Upper lobe of right lung (tissue), 1 donor: ENCODE measurements at regions not wholly inside any gene's neighbourhood (a gene's known extent, or its start where the extent isn't known, plus 50 kb on each side); places are given as distances from the start of the nearest gene placed in this dataset.

ENCODE experiments used
- ATAC-seq: fragments of 200-7000 bp; cut with Tn5 transposase; one replicate; pipeline ENCODE4 v1.9.1; 2020; ENCODE audit warnings: mild to moderate bottlenecking, moderate library complexity
- DNase-seq: peaks from one replicate; pipeline ENCODE4 v3.0.0-alpha.2; 2020
- H3K27ac ChIP-seq: fragments of 200-600 bp; one replicate; pipeline ENCODE4 v1.8.0; 2022
- H3K27me3 ChIP-seq: fragments of 200-600 bp; one replicate; pipeline ENCODE4 v1.8.0; 2022; ENCODE audit warnings: mild to moderate bottlenecking
- H3K36me3 ChIP-seq: fragments of 200-600 bp; one replicate; pipeline ENCODE4 v1.8.0; 2022
- H3K4me1 ChIP-seq: fragments of 200-600 bp; one replicate; pipeline ENCODE4 v1.8.0; 2022
- H3K4me3 ChIP-seq: fragments of 200-600 bp; one replicate; pipeline ENCODE4 v1.8.0; 2022; ENCODE audit warnings: mild to moderate bottlenecking
- H3K9me3 ChIP-seq: fragments of 200-600 bp; one replicate; pipeline ENCODE4 v1.8.0; 2022
- intact Hi-C: fragments of 100-400 bp; cut with DNase I; formaldehyde crosslinking; loops from one replicate; pipeline ENCODE4 v1.11.0; 2022
- TF ChIP-seq, protein P1 (sequence below): fragments of 200-600 bp; IDR thresholded peaks from one replicate; pipeline ENCODE4 v1.8.0; 2022; ENCODE audit warnings: antibody characterized with exemption
- donor health status: DM: no; HTN: yes; CAD: no; lungs with severe emphysema.

DNA sequence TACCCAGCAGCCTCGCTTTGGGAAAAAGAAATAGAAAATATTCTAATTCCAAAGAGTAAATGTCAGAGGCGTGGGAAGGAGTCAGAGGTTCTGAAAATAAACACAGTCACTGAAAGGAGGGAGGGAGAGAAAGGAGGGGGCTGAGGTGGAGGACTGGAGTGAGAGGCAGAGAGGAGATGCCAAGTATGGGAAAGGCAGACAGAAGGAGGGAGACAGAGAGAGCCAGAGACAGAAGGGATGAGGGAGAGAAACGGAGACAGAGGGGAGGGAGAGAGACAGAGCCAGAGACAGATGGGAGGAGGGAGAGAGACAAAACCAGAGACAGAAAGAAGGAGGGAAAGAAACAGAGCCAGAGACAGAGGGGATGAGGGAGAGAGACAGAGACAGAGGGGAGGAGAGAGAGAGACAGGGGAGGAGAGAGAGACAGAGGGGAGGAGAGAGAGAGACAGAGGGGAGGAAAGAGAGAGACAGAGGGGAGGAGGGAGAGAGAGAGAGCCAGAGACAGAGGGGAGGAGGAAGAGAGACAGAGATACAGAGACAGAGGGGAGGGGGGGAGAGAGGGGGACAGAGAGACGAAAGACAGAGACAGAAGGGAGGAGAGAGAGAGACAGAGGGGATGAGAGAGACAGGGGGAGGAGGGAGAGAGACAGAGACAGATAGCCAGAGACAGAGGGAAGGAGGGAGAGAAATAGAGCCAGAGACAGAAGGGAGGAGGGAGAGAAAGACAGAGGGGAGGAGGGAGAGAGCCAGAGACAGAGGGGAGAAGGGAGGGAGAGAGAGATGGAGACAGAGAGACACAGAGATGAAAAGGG lies 525.5 kb downstream of the MATN1 start:
- TF ChIP-seq, protein P1, sequence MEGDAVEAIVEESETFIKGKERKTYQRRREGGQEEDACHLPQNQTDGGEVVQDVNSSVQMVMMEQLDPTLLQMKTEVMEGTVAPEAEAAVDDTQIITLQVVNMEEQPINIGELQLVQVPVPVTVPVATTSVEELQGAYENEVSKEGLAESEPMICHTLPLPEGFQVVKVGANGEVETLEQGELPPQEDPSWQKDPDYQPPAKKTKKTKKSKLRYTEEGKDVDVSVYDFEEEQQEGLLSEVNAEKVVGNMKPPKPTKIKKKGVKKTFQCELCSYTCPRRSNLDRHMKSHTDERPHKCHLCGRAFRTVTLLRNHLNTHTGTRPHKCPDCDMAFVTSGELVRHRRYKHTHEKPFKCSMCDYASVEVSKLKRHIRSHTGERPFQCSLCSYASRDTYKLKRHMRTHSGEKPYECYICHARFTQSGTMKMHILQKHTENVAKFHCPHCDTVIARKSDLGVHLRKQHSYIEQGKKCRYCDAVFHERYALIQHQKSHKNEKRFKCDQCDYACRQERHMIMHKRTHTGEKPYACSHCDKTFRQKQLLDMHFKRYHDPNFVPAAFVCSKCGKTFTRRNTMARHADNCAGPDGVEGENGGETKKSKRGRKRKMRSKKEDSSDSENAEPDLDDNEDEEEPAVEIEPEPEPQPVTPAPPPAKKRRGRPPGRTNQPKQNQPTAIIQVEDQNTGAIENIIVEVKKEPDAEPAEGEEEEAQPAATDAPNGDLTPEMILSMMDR: no peak
- H3K9me3 ChIP-seq: no peaks in the 10 kb centered on the region
- intact Hi-C loops: no loop called here
- DNase-seq (no peak), ATAC-seq (peak; percentile 6)
- no peak overlapping the region for H3K27ac ChIP-seq
- no peaks in the 10 kb centered on the region for H3K27me3 ChIP-seq
- H3K4me1 ChIP-seq: no peaks in the 10 kb centered on the region
- H3K4me3 ChIP-seq: no peak overlapping the region
- H3K36me3 ChIP-seq: no peaks in the 10 kb centered on the region

DNA sequence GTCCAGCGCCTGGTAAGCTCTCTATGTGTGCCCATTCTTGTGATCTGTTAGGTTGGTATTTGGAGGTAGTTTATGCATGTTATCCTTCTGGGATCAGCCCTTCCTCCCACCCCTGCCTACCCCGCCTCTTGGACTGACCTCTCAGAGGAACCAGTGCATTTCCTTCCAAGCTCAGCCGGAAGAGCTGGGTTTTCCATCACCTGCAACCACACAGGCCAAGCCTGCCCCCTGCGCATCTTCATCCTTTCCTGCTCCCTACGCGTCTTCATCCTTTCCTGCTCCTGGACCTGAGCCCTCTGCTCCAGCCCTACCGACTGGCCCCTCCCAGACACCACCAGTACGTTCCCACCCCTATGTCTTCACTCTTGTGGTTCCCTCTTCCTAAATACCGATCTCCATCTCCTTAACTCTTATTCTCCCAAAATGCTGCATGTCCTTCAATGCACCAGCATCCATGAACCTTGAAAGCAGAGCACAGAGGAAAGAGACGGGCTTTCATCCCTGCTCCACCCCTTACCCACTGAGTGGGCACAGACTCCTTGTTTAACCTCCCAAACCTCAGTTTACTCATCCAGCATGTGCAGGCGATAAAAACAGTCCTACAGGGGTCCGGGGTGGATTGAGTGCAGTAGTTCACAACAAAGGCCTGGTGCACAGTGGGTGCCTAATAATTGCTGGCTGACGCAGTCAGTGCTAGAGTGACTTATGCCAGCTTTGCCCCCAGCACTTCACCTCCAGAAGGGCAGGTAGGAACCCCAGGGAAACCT lies 526.3 kb downstream of the MATN1 start:
- Histone ChIP-seq H3K4me1 (no peaks in the 10 kb centered on the region), H3K4me3 (no peak overlapping the region), H3K36me3 (no peaks in the 10 kb centered on the region), H3K9me3 (no peaks in the 10 kb centered on the region), H3K27me3 (no peaks in the 10 kb centered on the region), H3K27ac (no peak overlapping the region)
- intact Hi-C loops: no loop called here
- TF ChIP-seq, protein P1: no peak
- no peak for DNase-seq
- peak; percentile 27 for ATAC-seq

DNA sequence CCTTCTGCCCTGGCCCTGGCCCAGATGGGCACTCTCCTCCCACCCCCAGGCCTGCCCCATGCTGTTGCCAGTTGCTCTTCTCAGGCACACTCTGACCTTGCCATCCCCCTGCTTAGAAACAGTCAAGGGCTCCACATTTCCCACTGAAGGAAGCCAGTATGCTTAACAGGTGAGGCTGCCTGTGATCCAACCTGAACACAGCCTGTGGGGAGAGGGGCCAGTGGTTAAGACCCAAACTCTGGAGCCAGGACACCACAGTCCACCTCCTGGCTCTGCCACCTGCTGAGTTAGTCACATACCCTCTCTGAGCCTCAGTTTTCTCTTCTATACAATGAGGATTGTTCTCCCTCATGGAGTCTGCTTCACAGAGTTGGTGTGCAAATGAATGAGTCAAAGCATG lies 526.9 kb downstream of the MATN1 start:
- Histone ChIP-seq H3K9me3 (no peaks in the 10 kb centered on the region), H3K27me3 (no peaks in the 10 kb centered on the region), H3K4me1 (no peaks in the 10 kb centered on the region), H3K4me3 (no peak overlapping the region), H3K27ac (no peak overlapping the region), H3K36me3 (no peaks in the 10 kb centered on the region)
- no peak for DNase-seq
- TF ChIP-seq, protein P1: no peak
- intact Hi-C loops: no loop called here
- no peak for ATAC-seq

DNA sequence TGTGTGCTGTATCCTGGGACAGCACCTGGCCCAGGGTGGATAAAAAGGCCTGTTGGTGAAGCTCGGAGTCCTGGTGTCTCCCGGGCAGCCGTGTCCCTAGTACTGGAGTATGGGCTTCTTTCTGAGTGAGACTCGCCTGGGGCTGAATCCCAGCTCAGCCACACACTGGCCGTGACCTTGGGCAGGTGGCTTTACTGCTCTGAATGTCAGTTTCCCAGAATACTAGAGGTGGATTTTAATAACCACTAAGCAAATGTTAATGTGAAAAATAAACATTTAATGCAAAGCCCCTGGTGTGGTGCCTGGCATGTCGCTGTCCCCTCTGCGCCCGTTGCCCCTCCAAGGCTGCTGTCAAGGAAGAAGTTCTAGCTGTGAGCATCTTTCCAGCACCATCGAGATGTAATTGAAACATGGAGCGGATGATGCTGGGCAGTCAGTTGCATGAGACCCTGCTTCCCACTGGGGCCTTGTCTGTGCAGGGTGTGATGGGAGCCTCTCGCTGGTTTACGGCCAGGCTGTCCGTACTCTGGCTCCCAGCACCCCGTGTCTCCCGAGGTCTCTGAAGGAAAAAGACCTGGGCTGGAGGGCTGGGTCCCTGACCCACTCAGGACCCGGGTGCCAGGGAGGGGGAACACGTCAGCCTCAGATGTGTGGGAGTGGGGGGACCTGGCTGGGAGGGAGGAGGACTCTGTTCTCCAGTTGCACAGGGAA lies 527.8 kb downstream of the MATN1 start:
- Histone ChIP-seq H3K27ac (no peak overlapping the region), H3K4me1 (peaks cover 2% of the 10 kb centered on the region), H3K36me3 (no peaks in the 10 kb centered on the region), H3K9me3 (no peaks in the 10 kb centered on the region), H3K27me3 (no peaks in the 10 kb centered on the region), H3K4me3 (no peak overlapping the region)
- intact Hi-C loops: no loop called here
- no peak for DNase-seq
- TF ChIP-seq, protein P1: no peak
- ATAC-seq: no peak

DNA sequence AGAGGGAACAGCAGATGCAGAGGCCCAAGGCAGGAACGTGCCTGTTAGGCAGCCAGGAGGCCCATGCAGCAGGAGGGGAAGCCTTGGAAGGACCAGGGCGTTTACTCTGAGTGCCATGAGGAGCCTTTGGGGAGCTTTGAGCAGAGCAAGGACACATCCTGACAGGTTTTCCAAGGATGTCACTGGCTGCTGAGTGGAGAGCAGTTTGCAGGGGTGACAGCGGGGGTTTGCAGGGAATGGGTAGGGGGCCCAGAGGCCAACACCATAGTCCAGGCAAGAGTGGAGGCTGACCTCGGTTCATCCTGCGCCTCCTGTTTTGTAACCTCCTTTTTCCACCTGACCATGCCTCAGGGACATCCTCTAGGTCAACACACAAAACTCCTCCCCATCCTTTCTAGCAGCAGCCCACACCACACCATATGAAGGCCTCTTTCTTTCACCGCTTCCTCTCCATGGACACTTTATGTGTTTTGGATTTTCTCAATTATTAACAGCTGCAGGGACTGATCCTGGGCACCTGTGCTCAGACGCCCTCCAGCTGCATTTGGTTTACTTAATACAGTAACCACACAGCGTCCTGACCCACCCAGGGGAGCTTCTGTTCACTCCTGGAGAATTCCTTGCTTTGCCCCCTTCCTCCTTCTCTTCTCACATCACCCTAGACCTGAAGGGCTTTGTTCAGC lies 528.5 kb downstream of the MATN1 start:
- peaks cover 2% of the 10 kb centered on the region for H3K4me1 ChIP-seq
- no peak overlapping the region for H3K27ac ChIP-seq
- intact Hi-C loops: no loop called here
- H3K27me3 ChIP-seq: no peaks in the 10 kb centered on the region
- TF ChIP-seq, protein P1: no peak
- H3K9me3 ChIP-seq: no peaks in the 10 kb centered on the region
- ATAC-seq (no peak), DNase-seq (peak; percentile 30)
- no peak overlapping the region for H3K4me3 ChIP-seq
- H3K36me3 ChIP-seq: no peaks in the 10 kb centered on the region
